WTC11 (cell line): ENCODE measurements at regions not wholly inside any gene's neighbourhood (a gene's known extent, or its start where the extent isn't known, plus 50 kb on each side); places are given as distances from the start of the nearest gene placed in this dataset.
"Not testable (repeated sequence)": the region's sequence is repeated elsewhere in the genome, so short reads cannot be mapped to it uniquely, and the experiment has no call there.

Experiments used
- ATAC-seq: fragments of 200-7000 bp; cut with Tn5 transposase; 2 replicates; pipeline ENCODE4 v1.10.0; 2021; ENCODE audit warnings: mild to moderate bottlenecking, moderate library complexity
- CTCF ChIA-PET: fragments of 300-600 bp; sonication (Branson Sonifier 250); formaldehyde crosslinking; loops from one replicate; lab custom pipeline; 2021; ENCODE audit warnings: antibody characterized with exemption; lab: Charles Lee
- POLR2A ChIA-PET: fragments of 350-600 bp; sonication (Branson Sonifier 250); formaldehyde crosslinking; loops from one replicate; lab custom pipeline; 2021; ENCODE audit warnings: antibody characterized with exemption; lab: Charles Lee
- DNase-seq: peaks from one replicate; pipeline ENCODE4 v3.0.0; 2021; ENCODE audit warnings: low spot score
- H3K27ac Mint-ChIP-seq: 2 replicates; pipeline ENCODE4 v1.8.0; 2021; ENCODE audit warnings: mixed read lengths
- H3K27me3 Mint-ChIP-seq: 2 replicates; pipeline ENCODE4 v1.8.0; 2021; ENCODE audit warnings: low read depth, mild to moderate bottlenecking, moderate library complexity, mixed read lengths
- H3K36me3 Mint-ChIP-seq: 2 replicates; pipeline ENCODE4 v1.8.0; 2021; ENCODE audit warnings: mixed read lengths
- H3K4me1 Mint-ChIP-seq: 2 replicates; pipeline ENCODE4 v1.8.0; 2022; ENCODE audit warnings: mixed read lengths
- H3K4me3 Mint-ChIP-seq: 2 replicates; pipeline ENCODE4 v1.8.0; 2021; ENCODE audit warnings: mild to moderate bottlenecking, moderate library complexity, mixed read lengths
- H3K9me3 Mint-ChIP-seq: 2 replicates; pipeline ENCODE4 v1.8.0; 2021; ENCODE audit warnings: mixed read lengths
- CBFB ChIP-seq: sonication (generic); formaldehyde crosslinking; IDR thresholded peaks from 2 replicates; pipeline ENCODE4 v1.8.1; 2022; ENCODE audit warnings: mild to moderate bottlenecking, low read depth, missing genetic modification reagents
- ELF4 ChIP-seq: sonication (generic); formaldehyde crosslinking; IDR thresholded peaks from 2 replicates; pipeline ENCODE4 v1.8.1; 2022; ENCODE audit warnings: low read depth, mild to moderate bottlenecking, moderate library complexity, missing genetic modification reagents
- ESRRA ChIP-seq: sonication (generic); formaldehyde crosslinking; IDR thresholded peaks from 2 replicates; pipeline ENCODE4 v1.8.1; 2022; ENCODE audit warnings: mild to moderate bottlenecking, missing genetic modification reagents, borderline replicate concordance
- ETV6 ChIP-seq: sonication (generic); formaldehyde crosslinking; IDR thresholded peaks from 2 replicates; pipeline ENCODE4 v1.8.1; 2022; ENCODE audit warnings: mild to moderate bottlenecking, missing genetic modification reagents
- HMGA2 ChIP-seq: fragments of 250-450 bp; sonication (Bioruptor Pico); IDR thresholded peaks from 2 replicates; pipeline ENCODE4 v1.4.0; 2021; ENCODE audit warnings: mild to moderate bottlenecking, moderate library complexity
- NFATC4 ChIP-seq: fragments of 250-450 bp; sonication (Bioruptor Pico); IDR thresholded peaks from 2 replicates; pipeline ENCODE4 v1.9.0; 2021; ENCODE audit warnings: mild to moderate bottlenecking
- NR1H2 ChIP-seq: sonication (generic); formaldehyde crosslinking; IDR thresholded peaks from 2 replicates; pipeline ENCODE4 v1.9.0; 2021; ENCODE audit warnings: mild to moderate bottlenecking, moderate library complexity, missing genetic modification reagents
- TEAD4 ChIP-seq: sonication (generic); formaldehyde crosslinking; IDR thresholded peaks from 2 replicates; pipeline ENCODE4 v1.8.0; 2022; ENCODE audit warnings: mild to moderate bottlenecking, missing genetic modification reagents
- ZNF219 ChIP-seq: sonication (generic); formaldehyde crosslinking; IDR thresholded peaks from 2 replicates; pipeline ENCODE4 v1.8.0; 2023; ENCODE audit warnings: missing genetic modification reagents, mild to moderate bottlenecking, borderline replicate concordance
- TF ChIP-seq, protein P1 (sequence below): sonication (generic); formaldehyde crosslinking; IDR thresholded peaks from 2 replicates; pipeline ENCODE4 v1.8.1; 2022; ENCODE audit warnings: mild to moderate bottlenecking, missing genetic modification reagents, moderate library complexity, borderline replicate concordance
- TF ChIP-seq, protein P2 (sequence below): sonication (generic); formaldehyde crosslinking; IDR thresholded peaks from 2 replicates; pipeline ENCODE4 v1.8.0; 2022; ENCODE audit warnings: mild to moderate bottlenecking, missing genetic modification reagents
- TF ChIP-seq, protein P3 (sequence below): sonication (generic); formaldehyde crosslinking; IDR thresholded peaks from 2 replicates; pipeline ENCODE4 v1.8.1; 2023; ENCODE audit warnings: mild to moderate bottlenecking, missing genetic modification reagents
- TF ChIP-seq, protein P4 (sequence below): sonication (generic); formaldehyde crosslinking; IDR thresholded peaks from 2 replicates; pipeline ENCODE4 v1.8.0; 2022; ENCODE audit warnings: mild to moderate bottlenecking, missing genetic modification reagents
- TF ChIP-seq, protein P5 (sequence below): fragments of 250-450 bp; sonication (Bioruptor Pico); IDR thresholded peaks from 2 replicates; pipeline ENCODE4 v2.1.2; 2022; ENCODE audit warnings: mild to moderate bottlenecking, moderate library complexity
- TF ChIP-seq, protein P6 (sequence below): fragments of 250-450 bp; sonication (Bioruptor Pico); IDR thresholded peaks from 2 replicates; pipeline ENCODE4 v1.9.0; 2021; ENCODE audit warnings: mild to moderate bottlenecking
- TF ChIP-seq, protein P7 (sequence below): fragments of 250-450 bp; sonication (Bioruptor Pico); IDR thresholded peaks from 2 replicates; pipeline ENCODE4 v1.9.0; 2021; ENCODE audit warnings: mild to moderate bottlenecking
- TF ChIP-seq, protein P8 (sequence below): sonication (generic); formaldehyde crosslinking; IDR thresholded peaks from 2 replicates; pipeline ENCODE4 v1.8.1; 2023; ENCODE audit warnings: mild to moderate bottlenecking, missing genetic modification reagents, moderate library complexity
- TF ChIP-seq, protein P9 (sequence below): sonication (generic); formaldehyde crosslinking; IDR thresholded peaks from 2 replicates; pipeline ENCODE4 v1.8.0; 2022; ENCODE audit warnings: mild to moderate bottlenecking, missing genetic modification reagents

DNA sequence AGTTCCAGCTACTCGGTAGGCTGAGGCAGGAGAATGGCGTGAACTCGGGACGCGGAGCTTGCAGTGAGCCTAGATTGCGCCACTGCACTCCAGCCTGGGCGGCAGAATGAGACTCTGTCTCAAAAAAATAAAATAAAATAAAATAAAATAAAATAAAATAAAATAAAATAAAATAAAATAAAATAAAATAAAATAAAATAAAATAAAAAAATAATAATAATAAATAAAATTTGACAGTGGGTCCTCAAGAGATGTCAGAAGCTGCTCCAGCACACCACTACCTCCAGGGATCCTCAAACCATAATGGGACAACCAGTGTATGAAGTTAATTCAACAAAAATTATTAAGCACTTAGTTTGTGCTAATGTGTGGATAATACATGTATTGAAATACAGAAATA lies 97.4 kb downstream of the SLC17A6 start:
- H3K9me3 Mint-ChIP-seq, H3K4me3 Mint-ChIP-seq, DNase-seq, CTCF ChIA-PET, H3K27ac Mint-ChIP-seq, POLR2A ChIA-PET, ATAC-seq, H3K36me3 Mint-ChIP-seq: not testable (repeated sequence)
- peak; percentile 97 for TF ChIP-seq HMGA2 (CRISPR knock-in tag)
- Mint-ChIP-seq H3K27me3 (peaks cover 22% of the 10 kb centered on the region), H3K4me1 (peaks cover 23% of the 10 kb centered on the region)

DNA sequence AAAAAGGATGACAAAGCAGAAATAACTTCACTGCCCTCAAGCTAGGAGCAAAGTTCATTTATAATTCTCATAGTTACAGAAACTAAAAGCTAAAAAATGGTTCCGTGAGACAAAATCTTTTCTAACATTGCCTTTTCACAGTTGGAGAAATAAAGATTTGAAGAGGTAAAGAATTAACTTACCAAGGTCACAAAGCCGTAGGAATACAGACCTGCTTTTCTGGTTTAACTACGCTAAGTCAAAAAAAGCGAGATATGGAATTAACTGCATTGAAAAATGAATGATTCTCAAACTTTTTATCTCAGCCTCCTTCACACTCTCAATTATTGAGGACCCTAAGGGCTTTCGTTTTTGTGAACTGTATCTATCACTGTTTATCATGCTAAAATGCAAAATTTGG lies 95.3 kb downstream of the SLC17A6 start:
- ChIA-PET CTCF (no interaction called here), POLR2A (no interaction called here)

DNA sequence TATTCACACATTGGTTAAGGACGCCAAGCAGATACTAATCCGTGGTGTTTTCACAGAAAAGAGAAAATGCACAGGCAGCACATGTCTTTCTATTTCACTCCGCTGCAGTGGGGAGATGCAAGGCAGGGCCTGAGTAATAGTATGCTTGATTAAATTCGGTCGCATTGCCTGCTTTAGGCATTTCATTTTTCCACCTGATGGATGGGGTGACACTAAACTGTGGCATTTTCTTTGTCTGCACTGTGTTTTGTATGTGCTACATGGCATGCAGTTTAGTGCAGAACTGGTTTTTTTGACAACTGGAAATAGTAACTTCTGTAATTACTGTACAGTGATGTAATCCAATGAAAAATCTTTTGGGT lies 94.9 kb downstream of the SLC17A6 start:
- H3K4me1 Mint-ChIP-seq = peaks cover 23% of the 10 kb centered on the region
- ATAC-seq = no peak
- no peak overlapping the region for H3K27ac Mint-ChIP-seq
- ChIA-PET CTCF (no interaction called here), POLR2A (no interaction called here)
- peak overlapping the region; percentile 64 for H3K4me3 Mint-ChIP-seq
- H3K27me3 Mint-ChIP-seq = peaks cover 8% of the 10 kb centered on the region
- no peak for DNase-seq
- peaks cover 7% of the 10 kb centered on the region; the same call in 1 of the 2 replicates for H3K9me3 Mint-ChIP-seq
- no peaks in the 10 kb centered on the region for H3K36me3 Mint-ChIP-seq
- TF ChIP-seq, protein P1, sequence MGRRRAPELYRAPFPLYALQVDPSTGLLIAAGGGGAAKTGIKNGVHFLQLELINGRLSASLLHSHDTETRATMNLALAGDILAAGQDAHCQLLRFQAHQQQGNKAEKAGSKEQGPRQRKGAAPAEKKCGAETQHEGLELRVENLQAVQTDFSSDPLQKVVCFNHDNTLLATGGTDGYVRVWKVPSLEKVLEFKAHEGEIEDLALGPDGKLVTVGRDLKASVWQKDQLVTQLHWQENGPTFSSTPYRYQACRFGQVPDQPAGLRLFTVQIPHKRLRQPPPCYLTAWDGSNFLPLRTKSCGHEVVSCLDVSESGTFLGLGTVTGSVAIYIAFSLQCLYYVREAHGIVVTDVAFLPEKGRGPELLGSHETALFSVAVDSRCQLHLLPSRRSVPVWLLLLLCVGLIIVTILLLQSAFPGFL = no peak
- no peak for TF ChIP-seq ZNF219 (CRISPR knock-in tag)
- TF ChIP-seq ETV6 (CRISPR knock-in tag) = no peak
- TF ChIP-seq, protein P2, sequence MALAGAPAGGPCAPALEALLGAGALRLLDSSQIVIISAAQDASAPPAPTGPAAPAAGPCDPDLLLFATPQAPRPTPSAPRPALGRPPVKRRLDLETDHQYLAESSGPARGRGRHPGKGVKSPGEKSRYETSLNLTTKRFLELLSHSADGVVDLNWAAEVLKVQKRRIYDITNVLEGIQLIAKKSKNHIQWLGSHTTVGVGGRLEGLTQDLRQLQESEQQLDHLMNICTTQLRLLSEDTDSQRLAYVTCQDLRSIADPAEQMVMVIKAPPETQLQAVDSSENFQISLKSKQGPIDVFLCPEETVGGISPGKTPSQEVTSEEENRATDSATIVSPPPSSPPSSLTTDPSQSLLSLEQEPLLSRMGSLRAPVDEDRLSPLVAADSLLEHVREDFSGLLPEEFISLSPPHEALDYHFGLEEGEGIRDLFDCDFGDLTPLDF (CRISPR knock-in tag) = no peak
- no peak for TF ChIP-seq NR1H2 (CRISPR knock-in tag)
- no peak for TF ChIP-seq CBFB (CRISPR knock-in tag)
- TF ChIP-seq, protein P3, sequence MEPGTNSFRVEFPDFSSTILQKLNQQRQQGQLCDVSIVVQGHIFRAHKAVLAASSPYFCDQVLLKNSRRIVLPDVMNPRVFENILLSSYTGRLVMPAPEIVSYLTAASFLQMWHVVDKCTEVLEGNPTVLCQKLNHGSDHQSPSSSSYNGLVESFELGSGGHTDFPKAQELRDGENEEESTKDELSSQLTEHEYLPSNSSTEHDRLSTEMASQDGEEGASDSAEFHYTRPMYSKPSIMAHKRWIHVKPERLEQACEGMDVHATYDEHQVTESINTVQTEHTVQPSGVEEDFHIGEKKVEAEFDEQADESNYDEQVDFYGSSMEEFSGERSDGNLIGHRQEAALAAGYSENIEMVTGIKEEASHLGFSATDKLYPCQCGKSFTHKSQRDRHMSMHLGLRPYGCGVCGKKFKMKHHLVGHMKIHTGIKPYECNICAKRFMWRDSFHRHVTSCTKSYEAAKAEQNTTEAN (CRISPR knock-in tag) = no peak
- TF ChIP-seq, protein P4, sequence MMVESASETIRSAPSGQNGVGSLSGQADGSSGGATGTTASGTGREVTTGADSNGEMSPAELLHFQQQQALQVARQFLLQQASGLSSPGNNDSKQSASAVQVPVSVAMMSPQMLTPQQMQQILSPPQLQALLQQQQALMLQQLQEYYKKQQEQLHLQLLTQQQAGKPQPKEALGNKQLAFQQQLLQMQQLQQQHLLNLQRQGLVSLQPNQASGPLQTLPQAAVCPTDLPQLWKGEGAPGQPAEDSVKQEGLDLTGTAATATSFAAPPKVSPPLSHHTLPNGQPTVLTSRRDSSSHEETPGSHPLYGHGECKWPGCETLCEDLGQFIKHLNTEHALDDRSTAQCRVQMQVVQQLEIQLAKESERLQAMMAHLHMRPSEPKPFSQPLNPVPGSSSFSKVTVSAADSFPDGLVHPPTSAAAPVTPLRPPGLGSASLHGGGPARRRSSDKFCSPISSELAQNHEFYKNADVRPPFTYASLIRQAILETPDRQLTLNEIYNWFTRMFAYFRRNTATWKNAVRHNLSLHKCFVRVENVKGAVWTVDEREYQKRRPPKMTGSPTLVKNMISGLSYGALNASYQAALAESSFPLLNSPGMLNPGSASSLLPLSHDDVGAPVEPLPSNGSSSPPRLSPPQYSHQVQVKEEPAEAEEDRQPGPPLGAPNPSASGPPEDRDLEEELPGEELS (CRISPR knock-in tag) = no peak
- no peak for TF ChIP-seq ESRRA (CRISPR knock-in tag)
- TF ChIP-seq, protein P5, sequence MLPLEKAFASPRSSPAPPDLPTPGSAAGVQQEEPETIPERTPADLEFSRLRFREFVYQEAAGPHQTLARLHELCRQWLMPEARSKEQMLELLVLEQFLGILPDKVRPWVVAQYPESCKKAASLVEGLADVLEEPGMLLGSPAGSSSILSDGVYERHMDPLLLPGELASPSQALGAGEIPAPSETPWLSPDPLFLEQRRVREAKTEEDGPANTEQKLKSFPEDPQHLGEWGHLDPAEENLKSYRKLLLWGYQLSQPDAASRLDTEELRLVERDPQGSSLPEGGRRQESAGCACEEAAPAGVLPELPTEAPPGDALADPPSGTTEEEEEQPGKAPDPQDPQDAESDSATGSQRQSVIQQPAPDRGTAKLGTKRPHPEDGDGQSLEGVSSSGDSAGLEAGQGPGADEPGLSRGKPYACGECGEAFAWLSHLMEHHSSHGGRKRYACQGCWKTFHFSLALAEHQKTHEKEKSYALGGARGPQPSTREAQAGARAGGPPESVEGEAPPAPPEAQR (CRISPR knock-in tag) = no peak

More for the DNA sequence above, 95.3 kb downstream of the SLC17A6 start:
- Mint-ChIP-seq H3K27ac (no peak overlapping the region), H3K27me3 (peaks cover 8% of the 10 kb centered on the region), H3K4me1 (peaks cover 23% of the 10 kb centered on the region), H3K9me3 (peaks cover 7% of the 10 kb centered on the region; the same call in 1 of the 2 replicates), H3K36me3 (no peaks in the 10 kb centered on the region), H3K4me3 (peak overlapping the region; percentile 64; the same call in 1 of the 2 replicates)
- ATAC-seq (no peak), DNase-seq (no peak)
- TF ChIP-seq, protein P6, sequence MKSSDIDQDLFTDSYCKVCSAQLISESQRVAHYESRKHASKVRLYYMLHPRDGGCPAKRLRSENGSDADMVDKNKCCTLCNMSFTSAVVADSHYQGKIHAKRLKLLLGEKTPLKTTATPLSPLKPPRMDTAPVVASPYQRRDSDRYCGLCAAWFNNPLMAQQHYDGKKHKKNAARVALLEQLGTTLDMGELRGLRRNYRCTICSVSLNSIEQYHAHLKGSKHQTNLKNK (CRISPR knock-in tag) = no peak
- TF ChIP-seq, protein P7, sequence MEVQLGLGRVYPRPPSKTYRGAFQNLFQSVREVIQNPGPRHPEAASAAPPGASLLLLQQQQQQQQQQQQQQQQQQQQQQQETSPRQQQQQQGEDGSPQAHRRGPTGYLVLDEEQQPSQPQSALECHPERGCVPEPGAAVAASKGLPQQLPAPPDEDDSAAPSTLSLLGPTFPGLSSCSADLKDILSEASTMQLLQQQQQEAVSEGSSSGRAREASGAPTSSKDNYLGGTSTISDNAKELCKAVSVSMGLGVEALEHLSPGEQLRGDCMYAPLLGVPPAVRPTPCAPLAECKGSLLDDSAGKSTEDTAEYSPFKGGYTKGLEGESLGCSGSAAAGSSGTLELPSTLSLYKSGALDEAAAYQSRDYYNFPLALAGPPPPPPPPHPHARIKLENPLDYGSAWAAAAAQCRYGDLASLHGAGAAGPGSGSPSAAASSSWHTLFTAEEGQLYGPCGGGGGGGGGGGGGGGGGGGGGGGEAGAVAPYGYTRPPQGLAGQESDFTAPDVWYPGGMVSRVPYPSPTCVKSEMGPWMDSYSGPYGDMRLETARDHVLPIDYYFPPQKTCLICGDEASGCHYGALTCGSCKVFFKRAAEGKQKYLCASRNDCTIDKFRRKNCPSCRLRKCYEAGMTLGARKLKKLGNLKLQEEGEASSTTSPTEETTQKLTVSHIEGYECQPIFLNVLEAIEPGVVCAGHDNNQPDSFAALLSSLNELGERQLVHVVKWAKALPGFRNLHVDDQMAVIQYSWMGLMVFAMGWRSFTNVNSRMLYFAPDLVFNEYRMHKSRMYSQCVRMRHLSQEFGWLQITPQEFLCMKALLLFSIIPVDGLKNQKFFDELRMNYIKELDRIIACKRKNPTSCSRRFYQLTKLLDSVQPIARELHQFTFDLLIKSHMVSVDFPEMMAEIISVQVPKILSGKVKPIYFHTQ (CRISPR knock-in tag) = no peak
- TF ChIP-seq NFATC4 (no peak), ELF4 (CRISPR knock-in tag) (no peak), TEAD4 (CRISPR knock-in tag) (no peak)
- TF ChIP-seq, protein P8, sequence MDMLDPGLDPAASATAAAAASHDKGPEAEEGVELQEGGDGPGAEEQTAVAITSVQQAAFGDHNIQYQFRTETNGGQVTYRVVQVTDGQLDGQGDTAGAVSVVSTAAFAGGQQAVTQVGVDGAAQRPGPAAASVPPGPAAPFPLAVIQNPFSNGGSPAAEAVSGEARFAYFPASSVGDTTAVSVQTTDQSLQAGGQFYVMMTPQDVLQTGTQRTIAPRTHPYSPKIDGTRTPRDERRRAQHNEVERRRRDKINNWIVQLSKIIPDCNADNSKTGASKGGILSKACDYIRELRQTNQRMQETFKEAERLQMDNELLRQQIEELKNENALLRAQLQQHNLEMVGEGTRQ (CRISPR knock-in tag) = no peak
- TF ChIP-seq, protein P9, sequence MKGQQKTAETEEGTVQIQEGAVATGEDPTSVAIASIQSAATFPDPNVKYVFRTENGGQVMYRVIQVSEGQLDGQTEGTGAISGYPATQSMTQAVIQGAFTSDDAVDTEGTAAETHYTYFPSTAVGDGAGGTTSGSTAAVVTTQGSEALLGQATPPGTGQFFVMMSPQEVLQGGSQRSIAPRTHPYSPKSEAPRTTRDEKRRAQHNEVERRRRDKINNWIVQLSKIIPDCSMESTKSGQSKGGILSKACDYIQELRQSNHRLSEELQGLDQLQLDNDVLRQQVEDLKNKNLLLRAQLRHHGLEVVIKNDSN (CRISPR knock-in tag) = no peak
